PC-9 (cell line): ENCODE measurements at regions not wholly inside any gene's neighbourhood (a gene's known extent, or its start where the extent isn't known, plus 50 kb on each side); places are given as distances from the start of the nearest gene placed in this dataset.

Source experiments
- BruUV-seq: library from RNA; stranded (reverse); fragments of 400-500 nt; replicated peaks from 2 replicates; lab custom pipeline; 2021; lab: Mats Ljungman, UMichigan
- CTCF ChIA-PET: fragments of 300-600 bp; sonication (Branson Sonifier 250); formaldehyde crosslinking; loops from one replicate; lab custom pipeline; 2022; ENCODE audit warnings: antibody characterized with exemption; lab: Charles Lee
- POLR2A ChIA-PET: fragments of 300-600 bp; sonication (Branson Sonifier 250); formaldehyde crosslinking; loops from one replicate; lab custom pipeline; 2022; ENCODE audit warnings: antibody characterized with exemption; ENCODE audit not compliant: unreplicated experiment; lab: Charles Lee
- DNase-seq, 2 experiments: peaks; one replicate each; pipeline versions ENCODE4 v3.0.0 to v3.0.0-alpha.2; 2015 to 2022; ENCODE audit warnings: mixed read lengths in 1 of 2
- H2AFZ ChIP-seq: fragments of 200-600 bp; sonication (generic); 2 replicates; pipeline ENCODE4 v1.8.1; 2017; ENCODE audit warnings: antibody characterized with exemption
- H3F3A ChIP-seq: fragments of 200-600 bp; sonication (generic); 2 replicates; pipeline ENCODE4 v1.8.1; 2017; ENCODE audit warnings: antibody characterized with exemption, mild to moderate bottlenecking, low read depth; ENCODE audit not compliant: insufficient read depth
- H3K27ac ChIP-seq: fragments of 200-600 bp; sonication (generic); 2 replicates; pipeline ENCODE4 v1.6.1; 2016; ENCODE audit warnings: mixed run types
- H3K27me3 ChIP-seq: fragments of 200-600 bp; sonication (generic); 2 replicates; pipeline ENCODE4 v1.6.1; 2016; ENCODE audit warnings: low read depth, mixed run types; ENCODE audit not compliant: insufficient read depth
- H3K36me3 ChIP-seq: fragments of 200-600 bp; sonication (generic); 2 replicates; pipeline ENCODE4 v1.6.1; 2016; ENCODE audit warnings: low read depth, mixed run types
- H3K4me1 ChIP-seq: fragments of 200-600 bp; sonication (generic); replicated peaks from 2 replicates; pipeline ENCODE4 v1.6.1; 2016; ENCODE audit warnings: mixed run types; ENCODE audit not compliant: insufficient read depth
- H3K4me2 ChIP-seq: fragments of 200-600 bp; sonication (generic); 2 replicates; pipeline ENCODE4 v1.6.1; 2017; ENCODE audit warnings: mixed run types
- H3K4me3 ChIP-seq: fragments of 200-600 bp; sonication (generic); 2 replicates; pipeline ENCODE4 v1.6.1; 2016; ENCODE audit warnings: mixed run types
- H3K79me2 ChIP-seq: fragments of 200-600 bp; sonication (generic); 2 replicates; pipeline ENCODE4 v1.6.1; 2017; ENCODE audit warnings: low read depth, mixed run types
- H3K9me2 ChIP-seq: fragments of 200-600 bp; sonication (generic); 2 replicates; pipeline ENCODE4 v1.8.1; 2017; ENCODE audit warnings: mild to moderate bottlenecking; ENCODE audit not compliant: insufficient read depth
- H3K9me3 ChIP-seq: fragments of 200-600 bp; sonication (generic); 2 replicates; pipeline ENCODE4 v1.8.1; 2016; ENCODE audit warnings: low read depth; ENCODE audit not compliant: insufficient read depth
- H4K20me1 ChIP-seq: fragments of 200-600 bp; sonication (generic); 2 replicates; pipeline ENCODE4 v1.8.1; 2017; ENCODE audit not compliant: insufficient read depth
- CTCF ChIP-seq: fragments of 200-600 bp; sonication (generic); conservative IDR thresholded peaks from 2 replicates; pipeline ENCODE4 v1.6.1; 2017; ENCODE audit warnings: mixed run types, antibody characterized with exemption, mild to moderate bottlenecking, moderate library complexity
- EZH2 ChIP-seq: fragments of 200-600 bp; sonication (generic); IDR thresholded peaks from 2 replicates; pipeline ENCODE4 v1.8.0; 2017; ENCODE audit warnings: antibody characterized with exemption, low read depth
- intact Hi-C: fragments of 100-400 bp; cut with micrococcal nuclease; formaldehyde crosslinking; loops from one replicate; pipeline ENCODE4 v1.10.0; 2022; ENCODE audit not compliant: unreplicated experiment

GRCh38 chr13:103134271-103134670 is 68.1 kb upstream of the SLC10A2 start:
- TF ChIP-seq EZH2 (no peak), CTCF (no peak)

GRCh38 chr13:103133556-103133955 is 67.3 kb upstream of the SLC10A2 start:
- BruUV-seq, result no TSS peak
- Histone ChIP-seq H3K4me2 (no peak overlapping the region), H3K27me3 (no peaks in the 10 kb centered on the region), H3K9me2 (no peaks in the 10 kb centered on the region), H3K36me3 (no peaks in the 10 kb centered on the region), H3K79me2 (no peaks in the 10 kb centered on the region), H4K20me1 (no peaks in the 10 kb centered on the region), H3K4me1 (no peaks in the 10 kb centered on the region), H3K27ac (no peak overlapping the region), H3F3A (no peaks in the 10 kb centered on the region), H3K4me3 (no peak overlapping the region), H2AFZ (no peak overlapping the region), H3K9me3 (no peaks in the 10 kb centered on the region)
- TF ChIP-seq CTCF (no peak), EZH2 (no peak)
- DNase-seq, result no peak
- intact Hi-C loops, result no loop called here
- ChIA-PET CTCF (no interaction called here), POLR2A (no interaction called here)

More at GRCh38 chr13:103134271-103134670, 68.1 kb upstream of the SLC10A2 start:
- H3K4me1 ChIP-seq, result no peaks in the 10 kb centered on the region
- BruUV-seq, result no TSS peak
- no peak overlapping the region for H3K4me2 ChIP-seq
- H3K4me3 ChIP-seq, result no peak overlapping the region
- no peaks in the 10 kb centered on the region for H4K20me1 ChIP-seq
- H3K27me3 ChIP-seq, result no peaks in the 10 kb centered on the region
- DNase-seq, result no peak
- no peak overlapping the region for H2AFZ ChIP-seq
- CTCF ChIA-PET, result no interaction called here
- H3K36me3 ChIP-seq, result no peaks in the 10 kb centered on the region
- H3K79me2 ChIP-seq, result no peaks in the 10 kb centered on the region
- H3K27ac ChIP-seq, result no peak overlapping the region
- POLR2A ChIA-PET, result no interaction called here
- no peaks in the 10 kb centered on the region for H3K9me3 ChIP-seq
- intact Hi-C loops, result no loop called here
- no peaks in the 10 kb centered on the region for H3F3A ChIP-seq
- no peaks in the 10 kb centered on the region for H3K9me2 ChIP-seq

GRCh38 chr13:103130681-103131210 is 64.5 kb upstream of the SLC10A2 start:
- H3K79me2 ChIP-seq, result no peaks in the 10 kb centered on the region
- no peaks in the 10 kb centered on the region for H3K9me2 ChIP-seq
- H3K36me3 ChIP-seq, result no peaks in the 10 kb centered on the region
- DNase-seq, result no peak
- ChIA-PET POLR2A (no interaction called here), CTCF (no interaction called here)
- H3K9me3 ChIP-seq, result no peaks in the 10 kb centered on the region
- no peaks in the 10 kb centered on the region for H3K4me1 ChIP-seq
- no peaks in the 10 kb centered on the region for H3F3A ChIP-seq
- intact Hi-C loops, result no loop called here
- TF ChIP-seq CTCF (no peak), EZH2 (no peak)
- BruUV-seq, result no TSS peak
- no peak overlapping the region for H3K4me2 ChIP-seq
- no peak overlapping the region for H3K4me3 ChIP-seq
- no peak overlapping the region for H3K27ac ChIP-seq
- H2AFZ ChIP-seq, result no peak overlapping the region
- H4K20me1 ChIP-seq, result no peaks in the 10 kb centered on the region
- no peaks in the 10 kb centered on the region for H3K27me3 ChIP-seq
